K562 (cell line): ENCODE measurements at regions not wholly inside any gene's neighbourhood (a gene's known extent, or its start where the extent isn't known, plus 50 kb on each side); places are given as distances from the start of the nearest gene placed in this dataset.

Experiments
- ESRRA ChIP-seq: fragments of 450-650 bp; IDR thresholded peaks from 2 replicates; pipeline ENCODE4 v1.6.1; 2014; ENCODE audit warnings: low read depth, mild to moderate bottlenecking, moderate library complexity, borderline replicate concordance
- NFE2L1 ChIP-seq: fragments of 450-650 bp; IDR thresholded peaks from 2 replicates; pipeline ENCODE4 v1.6.1; 2016; ENCODE audit warnings: missing genetic modification characterization, low read depth, mild to moderate bottlenecking, missing compliant biosample characterization, moderate library complexity, borderline replicate concordance
- PHF8 ChIP-seq: fragments of 200-600 bp; sonication (generic); IDR thresholded peaks from 2 replicates; pipeline ENCODE4 v1.6.1; 2012; ENCODE audit warnings: mixed run types, mild to moderate bottlenecking, inconsistent platforms, low read length, moderate library complexity, borderline replicate concordance
- USF2 ChIP-seq: sonication (generic); formaldehyde crosslinking; IDR thresholded peaks from 2 replicates; pipeline ENCODE4 v1.5.0; 2020; ENCODE audit warnings: missing genetic modification reagents
- ZNF274 ChIP-seq: IDR thresholded peaks from 2 replicates; pipeline ENCODE4 v1.6.1; 2011; ENCODE audit warnings: low read depth, mild to moderate bottlenecking, low read length, moderate library complexity, borderline replicate concordance
- ZNF431 ChIP-seq: sonication (generic); formaldehyde crosslinking; IDR thresholded peaks from 2 replicates; pipeline ENCODE4 v1.8.0; 2022; ENCODE audit warnings: mild to moderate bottlenecking, missing genetic modification reagents
- ZNF511 ChIP-seq: sonication (generic); formaldehyde crosslinking; IDR thresholded peaks from 2 replicates; pipeline ENCODE4 v1.8.0; 2022; ENCODE audit warnings: mild to moderate bottlenecking, missing genetic modification reagents
- TF ChIP-seq, protein P1 (sequence below), 3 experiments: IDR thresholded peaks in 2 of 3; conservative IDR thresholded peaks in 1 of 3; 2 replicates each; pipeline ENCODE4 v1.5.1; 2011 to 2012; ENCODE audit warnings: low read length in 3 of 3, mild to moderate bottlenecking in 3 of 3, control low read depth in 2 of 3, improper control_type of control experiment in 1 of 3, inconsistent platforms in 1 of 3, low read depth in 1 of 3, mixed read lengths in 1 of 3, moderate library complexity in 1 of 3; ENCODE audit not compliant: insufficient read depth in 2 of 3

DNA sequence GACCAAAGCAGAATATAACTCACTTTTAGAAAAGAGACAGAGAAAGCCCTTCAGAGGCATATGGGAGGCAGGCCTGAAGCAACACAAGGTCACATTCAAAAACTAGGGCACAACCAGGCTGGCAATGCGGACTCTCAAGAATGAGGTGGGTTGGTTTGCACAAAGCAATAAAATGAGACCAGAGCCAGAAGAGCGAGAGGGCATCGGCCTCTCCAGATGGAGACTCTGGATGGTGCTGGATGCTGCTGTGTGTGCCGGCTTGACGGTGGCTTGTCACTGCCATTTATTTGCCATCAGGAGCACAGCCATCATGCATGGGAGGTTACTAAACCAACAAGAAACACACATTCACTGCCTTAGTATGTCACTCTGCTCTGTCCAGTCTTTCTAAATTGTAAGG lies 649.4 kb downstream of the DIAPH3 start:
- no peak for TF ChIP-seq ZNF431
- TF ChIP-seq, protein P1, sequence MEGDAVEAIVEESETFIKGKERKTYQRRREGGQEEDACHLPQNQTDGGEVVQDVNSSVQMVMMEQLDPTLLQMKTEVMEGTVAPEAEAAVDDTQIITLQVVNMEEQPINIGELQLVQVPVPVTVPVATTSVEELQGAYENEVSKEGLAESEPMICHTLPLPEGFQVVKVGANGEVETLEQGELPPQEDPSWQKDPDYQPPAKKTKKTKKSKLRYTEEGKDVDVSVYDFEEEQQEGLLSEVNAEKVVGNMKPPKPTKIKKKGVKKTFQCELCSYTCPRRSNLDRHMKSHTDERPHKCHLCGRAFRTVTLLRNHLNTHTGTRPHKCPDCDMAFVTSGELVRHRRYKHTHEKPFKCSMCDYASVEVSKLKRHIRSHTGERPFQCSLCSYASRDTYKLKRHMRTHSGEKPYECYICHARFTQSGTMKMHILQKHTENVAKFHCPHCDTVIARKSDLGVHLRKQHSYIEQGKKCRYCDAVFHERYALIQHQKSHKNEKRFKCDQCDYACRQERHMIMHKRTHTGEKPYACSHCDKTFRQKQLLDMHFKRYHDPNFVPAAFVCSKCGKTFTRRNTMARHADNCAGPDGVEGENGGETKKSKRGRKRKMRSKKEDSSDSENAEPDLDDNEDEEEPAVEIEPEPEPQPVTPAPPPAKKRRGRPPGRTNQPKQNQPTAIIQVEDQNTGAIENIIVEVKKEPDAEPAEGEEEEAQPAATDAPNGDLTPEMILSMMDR (IDR thresholded peaks at IDR 0.05 in 2 of 3, conservative IDR thresholded peaks at IDR 0.05 in 1 of 3; ENCODE audit: insufficient read depth in 2 of 3, low read depth in 1 of 3, low read length in 3 of 3) = no peak
- no peak for TF ChIP-seq ZNF511 (CRISPR knock-in tag)
- no peak for TF ChIP-seq ESRRA
- no peak for TF ChIP-seq PHF8
- no peak for TF ChIP-seq USF2 (CRISPR knock-in tag)
- TF ChIP-seq ZNF274 = no peak
- no peak for TF ChIP-seq NFE2L1 (tag)
